Smooth muscle cell (in vitro differentiated cells): ENCODE measurements at regions not wholly inside any gene's neighbourhood (a gene's known extent, or its start where the extent isn't known, plus 50 kb on each side); places are given as distances from the start of the nearest gene placed in this dataset.
"Not testable (repeated sequence)": the region's sequence is repeated elsewhere in the genome, so short reads cannot be mapped to it uniquely, and the experiment has no call there.

Experiments used
- DNase-seq: peaks from one replicate; lab custom pipeline; 2025; ENCODE audit not compliant: unreplicated experiment; lab: John Stamatoyannopoulos, UW
- H2AFZ ChIP-seq: fragments of 200-600 bp; sonication (generic); 2 replicates; pipeline ENCODE4 v1.6.0; 2016; ENCODE audit warnings: antibody characterized with exemption, low read depth, mild to moderate bottlenecking
- H3F3A ChIP-seq: fragments of 200-600 bp; sonication (generic); 2 replicates; pipeline ENCODE4 v1.6.0; 2017; ENCODE audit warnings: antibody characterized with exemption, low read depth
- H3K27ac ChIP-seq: fragments of 200-600 bp; sonication (generic); 2 replicates; pipeline ENCODE4 v1.5.1; 2016; ENCODE audit warnings: low read depth, mild to moderate bottlenecking
- H3K27me3 ChIP-seq: fragments of 200-600 bp; sonication (generic); 2 replicates; pipeline ENCODE4 v1.6.1; 2016; ENCODE audit warnings: low read depth, mild to moderate bottlenecking
- H3K36me3 ChIP-seq: fragments of 200-600 bp; sonication (generic); 2 replicates; pipeline ENCODE4 v1.5.1; 2016; ENCODE audit warnings: low read depth
- H3K4me1 ChIP-seq: fragments of 200-600 bp; sonication (generic); 2 replicates; pipeline ENCODE4 v1.5.1; 2016; ENCODE audit warnings: low read depth
- H3K4me2 ChIP-seq: fragments of 200-600 bp; sonication (generic); 2 replicates; pipeline ENCODE4 v1.6.0; 2016; ENCODE audit warnings: mild to moderate bottlenecking
- H3K4me3 ChIP-seq: fragments of 200-600 bp; sonication (generic); 2 replicates; pipeline ENCODE4 v1.5.1; 2016; ENCODE audit warnings: mild to moderate bottlenecking
- H3K79me2 ChIP-seq: fragments of 200-600 bp; sonication (generic); 2 replicates; pipeline ENCODE4 v1.6.0; 2016; ENCODE audit warnings: low read depth, mild to moderate bottlenecking
- H3K9ac ChIP-seq: fragments of 200-600 bp; sonication (generic); 2 replicates; pipeline ENCODE4 v1.6.0; 2016; ENCODE audit warnings: low read depth
- H3K9me3 ChIP-seq: fragments of 200-600 bp; sonication (generic); replicated peaks from 2 replicates; pipeline ENCODE4 v1.5.1; 2016; ENCODE audit warnings: low read depth
- H4K20me1 ChIP-seq: fragments of 200-600 bp; sonication (generic); 2 replicates; pipeline ENCODE4 v1.6.0; 2016; ENCODE audit warnings: low read depth
- CTCF ChIP-seq: fragments of 200-600 bp; sonication (generic); IDR thresholded peaks from 2 replicates; pipeline ENCODE4 v1.5.1; 2017; ENCODE audit warnings: borderline replicate concordance, mild to moderate bottlenecking, antibody characterized with exemption; ENCODE audit not compliant: insufficient read depth, poor library complexity, severe bottlenecking
- WGBS: methylation state at CpG from one replicate; pipeline ENCODE4 v1.1.7; 2016; ENCODE audit warnings: low lambda C conversion rate; 5-methylcytosine and 5-hydroxymethylcytosine counted together

GRCh38 chr21:27555996-27556395 is 589.1 kb upstream of the ADAMTS5 start:
- Histone ChIP-seq H3K4me3 (no peak overlapping the region), H2AFZ (no peak overlapping the region), H3K36me3 (no peaks in the 10 kb centered on the region), H3K9ac (no peak overlapping the region), H3K79me2 (no peaks in the 10 kb centered on the region), H3K4me2 (no peak overlapping the region), H3F3A (no peaks in the 10 kb centered on the region), H3K9me3 (no peaks in the 10 kb centered on the region), H3K27me3 (no peaks in the 10 kb centered on the region), H3K27ac (peak overlapping the region; percentile 23), H3K4me1 (no peaks in the 10 kb centered on the region), H4K20me1 (no peaks in the 10 kb centered on the region)
- no peak for DNase-seq
- WGBS: 58% methylated on average over 2 of the region's 2 CpGs
- TF ChIP-seq CTCF: no peak

- Histone ChIP-seq H2AFZ (no peak overlapping the region), H3F3A (no peaks in the 10 kb centered on the region), H3K9ac (no peak overlapping the region), H3K9me3 (no peaks in the 10 kb centered on the region), H3K4me2 (no peak overlapping the region), H3K27me3 (no peaks in the 10 kb centered on the region), H3K4me1 (no peaks in the 10 kb centered on the region), H3K79me2 (no peaks in the 10 kb centered on the region), H4K20me1 (no peaks in the 10 kb centered on the region), H3K36me3 (no peaks in the 10 kb centered on the region), H3K27ac (no peak overlapping the region), H3K4me3 (no peak overlapping the region)
- DNase-seq: no peak
- TF ChIP-seq CTCF: no peak
Measured at GRCh38 chr21:27550287-27550686, 583.4 kb upstream of the ADAMTS5 start.

- 76% methylated on average over 4 of the region's 4 CpGs for WGBS
- Histone ChIP-seq H3F3A (no peaks in the 10 kb centered on the region), H4K20me1 (no peaks in the 10 kb centered on the region), H3K9me3 (no peaks in the 10 kb centered on the region), H3K27ac (no peak overlapping the region), H3K36me3 (no peaks in the 10 kb centered on the region), H3K4me3 (no peak overlapping the region), H3K79me2 (no peaks in the 10 kb centered on the region), H3K4me2 (no peak overlapping the region), H3K4me1 (no peaks in the 10 kb centered on the region), H3K27me3 (no peaks in the 10 kb centered on the region), H2AFZ (peak overlapping the region; percentile 62), H3K9ac (no peak overlapping the region)
- TF ChIP-seq CTCF: no peak
- no peak for DNase-seq
Measured at GRCh38 chr21:27548486-27548885, 581.6 kb upstream of the ADAMTS5 start.

GRCh38 chr21:27545754-27546349 is 579.0 kb upstream of the ADAMTS5 start:
- Histone ChIP-seq H3K9me3 (no peaks in the 10 kb centered on the region), H3K79me2 (no peaks in the 10 kb centered on the region), H3K4me3 (no peak overlapping the region), H3K4me1 (no peaks in the 10 kb centered on the region), H3K4me2 (no peak overlapping the region), H3K9ac (no peak overlapping the region), H3F3A (no peaks in the 10 kb centered on the region), H3K27me3 (no peaks in the 10 kb centered on the region), H4K20me1 (no peaks in the 10 kb centered on the region), H3K27ac (no peak overlapping the region), H3K36me3 (no peaks in the 10 kb centered on the region), H2AFZ (no peak overlapping the region)
- no peak for DNase-seq
- TF ChIP-seq CTCF: no peak
- WGBS: 94% methylated on average over 4 of the region's 4 CpGs

- H3K27ac ChIP-seq, H2AFZ ChIP-seq, H3K79me2 ChIP-seq, H3K36me3 ChIP-seq, H3K9ac ChIP-seq, H3K27me3 ChIP-seq, H3F3A ChIP-seq, H3K4me3 ChIP-seq, DNase-seq, H3K9me3 ChIP-seq, H4K20me1 ChIP-seq, H3K4me2 ChIP-seq, H3K4me1 ChIP-seq: not testable (repeated sequence)
- 100% methylated on average over 1 of the region's 1 CpG for WGBS
Measured at GRCh38 chr21:27542126-27542525, 575.2 kb upstream of the ADAMTS5 start.
